CD4-positive, alpha-beta T cell treated with Interleukin-10 for 1 hour (primary cell): ENCODE measurements at regions not wholly inside any gene's neighbourhood (a gene's known extent, or its start where the extent isn't known, plus 50 kb on each side); places are given as distances from the start of the nearest gene placed in this dataset.

Source experiments
- DNase-seq: peaks from one replicate; pipeline ENCODE4 v3.0.0-alpha.2; 2020

DNA sequence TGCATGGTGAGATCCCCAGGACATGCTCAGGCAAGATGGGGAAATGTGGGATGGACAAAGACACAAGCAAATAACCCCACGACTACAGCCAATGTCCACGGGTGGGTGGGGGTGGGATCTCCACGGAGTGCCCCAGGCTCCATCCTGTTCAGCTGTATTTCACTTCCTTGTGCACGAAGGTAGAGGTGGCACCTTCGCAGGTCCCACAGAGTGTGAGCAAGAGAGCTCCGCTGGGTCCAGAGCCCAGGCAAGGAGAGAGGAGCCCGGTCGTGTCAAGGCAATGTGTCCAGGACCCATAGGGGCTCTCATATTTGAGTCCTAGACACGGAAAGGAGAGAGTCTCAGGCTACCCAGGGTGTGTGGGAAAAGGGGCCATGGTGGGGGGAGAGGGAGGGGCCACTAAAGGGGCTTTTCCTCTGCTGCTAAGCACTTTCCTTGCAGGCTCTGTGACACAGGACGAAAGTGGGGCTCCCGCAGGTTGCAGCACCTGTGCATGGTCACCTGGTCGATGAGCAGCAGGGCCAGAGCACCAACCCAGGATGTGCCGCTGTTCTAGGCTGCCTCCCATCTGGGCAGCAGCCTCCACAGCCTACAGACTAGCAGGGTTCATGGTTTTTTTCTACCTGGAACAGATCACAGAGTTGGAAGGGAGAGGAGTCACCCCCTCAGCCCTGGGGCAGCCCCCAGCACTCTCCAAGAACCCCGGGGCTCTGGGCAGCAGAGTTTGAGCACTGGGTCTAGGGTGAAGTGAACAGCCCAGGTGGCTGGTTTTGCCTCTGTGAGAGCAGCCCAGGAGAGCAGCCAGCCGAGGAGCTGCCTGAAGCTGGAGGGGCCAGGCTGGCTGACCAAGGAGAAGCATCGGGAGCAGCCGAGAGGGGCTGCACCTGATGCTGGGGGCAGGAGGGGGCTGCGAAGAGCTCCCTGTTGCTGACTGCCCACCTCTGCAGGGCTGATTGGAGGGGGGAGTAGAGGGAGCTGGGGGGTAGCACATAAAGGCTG, 100.7 kb upstream of the MVB12B start:
- DNase-seq = no peak

DNA sequence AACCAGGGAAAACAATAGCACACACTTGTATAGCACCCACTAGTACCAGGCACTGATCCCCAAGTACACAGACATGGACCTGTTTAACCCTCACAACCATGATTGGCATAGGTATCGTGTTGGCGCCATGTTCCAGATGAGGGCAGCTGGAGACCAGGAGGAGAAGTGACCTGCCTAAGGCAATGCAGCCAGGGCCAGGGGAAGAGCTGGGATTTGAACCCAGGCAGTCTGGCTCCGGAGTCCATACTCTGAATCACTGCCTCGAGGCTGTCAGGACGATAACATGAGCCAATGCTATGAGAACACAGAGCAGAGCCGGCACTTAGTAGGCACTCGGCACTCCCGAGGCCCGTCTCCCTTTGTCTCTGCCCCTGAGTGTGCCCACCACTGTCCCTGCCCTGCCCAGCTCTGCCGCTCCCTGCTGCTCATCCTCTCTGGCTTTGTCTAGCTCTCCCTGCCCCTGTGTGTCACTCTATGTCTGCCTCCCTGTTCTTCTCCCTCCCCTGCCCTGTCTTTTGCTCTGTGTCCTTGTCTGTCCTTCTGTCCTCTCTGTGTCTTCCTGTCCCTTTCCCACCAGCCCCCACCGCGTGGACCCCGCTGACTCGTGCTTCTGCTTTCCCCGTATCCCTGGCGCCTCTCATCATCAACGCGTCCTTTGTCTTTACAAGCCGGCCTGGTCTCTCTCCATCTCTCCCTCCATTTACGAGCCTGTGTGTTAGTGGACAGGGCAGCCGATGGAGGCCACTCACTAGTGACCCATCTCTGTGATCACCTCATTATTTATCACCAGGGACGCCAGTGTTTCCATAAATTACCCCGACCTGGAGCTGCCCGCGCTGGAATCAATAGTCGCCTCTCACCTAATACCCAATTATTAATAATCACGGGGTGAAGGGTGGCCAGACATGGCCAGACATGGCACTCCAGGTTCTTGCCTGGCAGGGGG, 99.4 kb upstream of the MVB12B start:
- DNase-seq = no peak

DNA sequence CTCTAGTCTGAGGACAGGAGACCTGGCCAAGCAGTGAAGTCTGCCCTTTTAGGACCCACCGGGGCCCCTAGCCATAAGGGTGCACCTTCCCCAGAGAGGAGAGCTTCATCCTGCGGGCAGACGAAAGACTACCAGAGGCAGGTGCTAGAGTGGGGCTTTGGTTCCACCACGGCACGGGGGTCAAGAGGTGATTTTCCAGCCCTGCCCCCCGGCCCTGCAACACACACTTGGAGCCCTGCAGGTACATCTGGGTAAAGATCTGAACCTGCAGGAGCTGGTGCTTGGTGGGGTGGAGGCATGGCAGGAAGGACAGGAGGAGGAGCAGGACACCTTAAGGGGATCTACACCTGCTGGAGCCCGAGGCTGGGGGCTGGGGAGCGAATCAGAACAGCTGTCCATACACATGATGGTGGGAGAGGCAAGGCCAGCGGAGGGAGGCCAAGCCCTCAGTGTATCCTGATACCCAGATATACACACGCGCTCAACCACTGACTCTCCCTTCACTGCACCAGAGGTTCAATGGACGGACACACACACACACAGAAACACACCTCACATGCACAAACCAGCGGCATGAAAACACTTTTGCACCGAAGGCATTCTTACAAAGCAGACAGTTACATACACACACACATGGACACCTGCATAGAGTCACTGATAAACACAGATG, 98.4 kb upstream of the MVB12B start:
- DNase-seq = no peak

DNA sequence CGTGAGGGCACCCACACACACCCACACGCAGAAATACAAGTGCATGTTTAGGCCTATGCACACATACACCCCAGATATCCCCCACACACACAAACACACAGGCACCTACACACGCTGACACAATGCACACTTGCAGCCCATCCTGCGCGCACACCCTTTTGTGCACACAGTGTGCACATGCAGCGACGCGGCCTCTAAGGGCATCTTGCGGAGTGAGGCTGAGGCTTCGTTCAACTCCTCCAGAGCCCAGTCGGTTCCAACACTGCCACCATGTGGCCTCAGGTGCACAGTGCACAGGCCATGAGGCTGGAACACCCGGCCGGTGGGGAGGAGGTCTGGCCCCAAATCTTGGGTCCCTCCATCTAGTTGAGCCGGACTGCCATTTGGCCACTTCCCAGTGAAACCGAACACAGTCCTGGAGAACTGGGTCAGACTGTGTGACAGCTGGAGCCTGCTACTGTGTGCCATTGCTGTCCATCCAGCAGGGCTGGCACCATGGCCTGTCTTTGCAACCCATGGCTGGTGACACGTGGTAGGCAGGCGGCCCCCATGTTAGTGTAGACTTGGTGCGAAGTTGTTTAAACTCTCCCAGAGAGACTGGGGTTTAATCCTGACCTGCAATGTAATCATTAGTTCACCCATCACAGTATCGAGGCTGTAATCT, 97.7 kb upstream of the MVB12B start:
- peak; percentile 59 for DNase-seq

DNA sequence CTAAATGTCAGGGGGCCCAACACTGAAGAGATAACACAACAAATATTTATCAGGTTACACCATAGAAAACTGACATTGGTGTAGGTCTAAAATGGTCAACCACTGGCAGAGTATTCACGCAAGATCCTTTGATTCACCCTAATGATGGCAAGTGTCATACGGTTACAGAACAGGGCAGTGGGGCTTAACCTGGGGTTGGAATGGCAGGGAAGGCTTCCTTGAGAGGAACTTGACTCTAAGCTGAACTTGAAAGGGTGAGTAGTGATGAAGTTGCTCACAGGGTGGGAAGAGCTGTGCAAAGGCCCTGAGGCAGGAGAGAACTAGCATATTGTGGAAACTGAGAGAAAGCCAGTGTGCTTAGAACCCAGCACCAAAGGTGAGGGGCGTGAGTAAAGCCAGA, 97.1 kb upstream of the MVB12B start:
- no peak for DNase-seq

DNA sequence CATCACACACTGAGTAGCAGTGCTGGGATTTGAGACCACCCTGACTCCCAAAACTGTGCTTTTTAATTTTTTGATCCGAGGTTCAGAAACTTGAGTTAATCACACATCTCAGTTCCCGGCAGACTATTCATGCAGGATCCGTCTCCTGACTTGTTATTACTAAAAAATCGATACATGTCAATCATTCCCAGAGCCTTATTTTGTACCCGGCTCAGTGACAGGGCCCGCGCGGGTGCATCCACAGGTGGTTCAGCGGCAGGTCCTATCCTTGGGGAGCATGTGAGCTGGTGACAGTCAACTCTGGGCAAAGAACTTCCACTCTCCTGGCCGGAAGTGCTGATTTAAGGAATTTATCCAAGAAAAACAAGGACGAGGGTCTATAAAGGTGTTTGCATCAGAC, 95.9 kb upstream of the MVB12B start:
- no peak for DNase-seq

DNA sequence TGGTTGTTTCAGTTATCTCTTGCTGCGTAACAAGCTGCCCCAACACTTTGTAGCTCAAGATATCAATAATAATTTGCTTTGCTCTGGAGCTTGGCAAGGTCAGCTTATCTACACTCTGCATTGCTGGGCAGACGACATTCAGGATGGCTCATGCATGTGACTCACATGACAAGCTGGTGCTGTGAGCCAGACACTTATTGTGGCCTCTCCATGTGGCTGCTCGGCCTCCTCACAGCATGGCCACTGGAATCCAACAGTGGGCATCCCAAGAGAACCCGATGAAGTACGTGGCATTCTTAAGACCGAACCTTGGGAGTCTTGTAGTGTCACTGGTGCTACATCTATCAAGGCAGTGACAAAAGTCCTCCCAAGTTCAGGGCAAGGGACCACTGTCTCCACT, 94.2 kb upstream of the MVB12B start:
- DNase-seq = no peak

DNA sequence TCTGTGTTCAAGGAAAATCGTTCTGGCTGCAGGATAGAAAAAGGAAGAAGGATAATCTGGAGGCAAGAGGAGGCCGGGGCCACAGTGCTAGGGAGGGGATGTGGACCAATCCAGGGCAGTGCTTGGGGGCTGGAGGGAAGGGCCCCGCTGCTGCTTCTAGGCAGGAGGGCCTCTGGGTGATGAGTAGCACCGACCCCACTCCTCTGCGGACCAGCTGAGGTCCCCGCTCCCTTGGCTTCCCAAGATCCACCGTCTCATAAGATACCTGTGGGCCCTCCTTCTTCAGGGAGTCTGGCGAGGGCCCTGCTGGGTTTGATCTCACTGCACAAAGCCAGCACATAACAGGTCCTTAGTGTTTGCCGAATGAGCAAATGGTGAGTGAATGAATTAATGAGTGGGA, 93.5 kb upstream of the MVB12B start:
- DNase-seq = no peak

DNA sequence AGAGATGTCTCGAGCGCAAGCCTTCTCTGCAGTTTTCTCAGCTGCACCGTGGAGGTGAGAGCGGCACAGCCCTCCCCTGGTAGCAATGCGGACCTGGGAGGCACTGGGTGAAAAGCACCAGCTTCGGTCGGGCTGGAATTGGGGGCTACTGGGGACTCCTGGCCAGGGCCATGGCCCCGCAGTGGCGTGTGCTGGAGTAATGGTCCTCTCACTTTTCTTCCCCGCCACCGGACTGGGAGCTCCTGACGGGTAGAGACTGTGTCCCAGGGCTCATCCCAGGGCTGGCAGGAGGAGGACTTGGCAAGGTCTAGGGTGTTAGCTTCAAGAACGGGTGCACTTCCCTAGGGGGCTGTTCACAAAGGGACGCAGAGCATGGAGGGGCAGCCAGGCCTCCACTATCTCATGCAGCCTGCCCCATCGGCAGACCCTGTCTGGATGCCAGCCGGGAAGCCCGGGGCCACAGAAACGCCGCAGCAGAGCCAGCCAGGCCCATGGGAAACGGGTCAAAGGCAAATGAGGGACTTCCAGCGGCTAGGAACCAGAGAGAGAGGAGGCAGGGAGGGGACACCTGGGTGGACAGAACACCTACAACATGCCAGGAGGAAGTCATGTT, 92.6 kb upstream of the MVB12B start:
- DNase-seq = no peak

DNA sequence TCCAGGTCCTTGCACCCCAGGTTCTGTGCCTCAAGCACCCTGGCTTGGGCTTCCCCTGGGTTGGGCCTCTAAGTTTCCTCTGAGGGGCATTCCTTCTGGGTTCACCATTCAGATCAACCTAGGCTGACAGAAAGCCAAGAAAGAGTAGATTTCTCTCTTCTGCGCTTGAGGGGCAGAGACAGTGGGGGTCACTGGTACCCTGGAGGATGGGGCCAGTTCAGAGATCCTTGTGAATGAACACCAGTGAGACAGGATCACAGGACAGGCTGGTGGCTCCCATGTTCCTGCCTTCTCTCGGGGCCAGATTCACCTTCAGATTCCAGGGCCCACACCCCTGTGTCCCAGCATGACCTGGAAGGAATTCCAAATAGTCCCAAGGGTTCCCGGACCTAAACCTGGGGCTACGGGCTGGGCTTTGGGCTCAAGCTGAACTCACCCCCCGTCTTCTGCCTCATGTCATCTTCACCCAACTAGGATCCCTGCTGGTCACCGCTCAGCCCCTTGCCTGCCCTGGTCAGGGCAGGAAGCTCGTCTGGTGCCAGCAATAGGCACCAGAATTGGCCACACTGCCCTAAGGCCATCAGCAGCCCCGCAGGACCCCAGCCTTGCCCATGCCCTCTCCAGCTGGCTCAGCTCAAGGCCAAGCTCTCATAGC, 91.8 kb upstream of the MVB12B start:
- DNase-seq = no peak

DNA sequence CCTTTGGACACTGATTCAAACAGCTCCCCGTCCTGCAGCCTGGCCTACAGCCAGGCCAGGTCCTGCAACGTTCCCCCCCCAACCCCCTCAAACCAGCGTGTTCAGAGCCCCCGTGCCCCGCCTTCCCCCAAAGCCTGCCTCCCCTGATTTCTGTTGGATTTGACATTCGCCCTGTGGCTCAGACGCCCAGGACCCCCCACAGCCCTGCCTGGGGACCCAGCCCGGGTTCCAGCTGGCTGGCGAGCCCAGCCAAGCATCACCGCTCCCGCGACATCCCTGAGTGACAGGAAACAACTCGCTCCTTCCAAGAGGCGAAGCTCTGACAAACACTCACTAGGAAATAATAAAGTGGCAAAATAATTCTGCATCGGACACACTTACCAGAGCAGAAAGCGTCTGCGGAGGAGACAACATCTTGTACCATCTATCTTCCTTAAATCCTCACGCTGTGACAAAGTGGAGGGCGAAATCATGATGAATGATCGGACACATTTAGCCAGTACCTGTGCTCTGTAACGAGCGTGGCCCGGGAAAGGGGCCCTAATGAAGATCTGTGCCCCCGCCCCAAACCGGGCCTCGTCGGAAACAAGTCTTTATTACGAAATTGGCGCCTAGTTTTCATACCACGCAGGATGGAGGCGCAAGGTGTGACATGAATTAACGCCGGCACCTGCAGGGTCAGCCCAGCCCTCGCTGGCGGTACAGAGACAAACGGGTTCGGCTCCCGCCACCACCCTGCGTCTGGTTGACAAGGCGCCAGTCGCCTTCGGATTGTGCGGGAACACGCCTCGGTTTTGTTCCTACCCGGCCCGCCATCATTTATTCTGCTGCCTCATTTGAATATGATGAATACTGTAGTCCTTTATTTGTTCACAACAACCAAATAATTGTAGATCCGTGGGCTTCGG, 91.0 kb upstream of the MVB12B start:
- DNase-seq = no peak

DNA sequence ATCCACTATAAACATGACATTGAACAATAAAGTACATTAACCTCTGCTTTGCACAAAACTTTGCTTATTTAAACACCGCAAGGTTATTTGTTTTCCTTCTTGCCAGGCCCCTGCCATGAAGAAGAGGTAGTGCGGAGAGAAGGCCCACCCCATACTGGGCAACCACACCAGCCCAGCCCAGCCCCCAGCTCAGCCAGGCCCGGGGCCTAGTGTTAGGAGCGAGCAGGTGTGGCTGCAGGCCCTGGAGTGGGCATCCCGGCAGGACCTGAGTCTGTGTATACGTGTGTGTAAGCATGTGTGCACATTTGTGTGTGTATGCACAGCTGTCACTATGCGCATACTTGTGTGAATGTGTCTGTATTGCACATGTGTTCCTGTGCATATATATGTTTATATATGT, 90.4 kb upstream of the MVB12B start:
- DNase-seq = no peak

DNA sequence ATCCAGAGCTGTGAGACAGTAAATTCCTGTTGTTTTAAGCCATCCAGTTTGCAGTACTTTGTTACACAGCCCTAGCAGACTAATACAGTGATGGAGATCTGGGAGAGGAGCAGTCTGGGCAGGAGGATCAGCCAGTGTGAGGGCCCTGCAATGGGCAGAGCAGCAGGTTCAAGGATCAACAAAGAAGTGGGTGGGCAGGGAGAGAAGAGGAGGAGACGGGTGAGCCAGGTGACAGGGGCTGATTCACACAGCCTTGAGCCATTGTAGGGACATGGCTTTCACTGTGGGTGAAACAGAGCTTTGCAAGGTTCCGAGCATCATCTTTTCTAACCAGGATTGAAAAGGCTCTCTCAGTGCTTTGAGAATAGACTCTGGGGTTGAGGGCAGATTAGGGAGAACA, 88.2 kb upstream of the MVB12B start:
- no peak for DNase-seq

DNA sequence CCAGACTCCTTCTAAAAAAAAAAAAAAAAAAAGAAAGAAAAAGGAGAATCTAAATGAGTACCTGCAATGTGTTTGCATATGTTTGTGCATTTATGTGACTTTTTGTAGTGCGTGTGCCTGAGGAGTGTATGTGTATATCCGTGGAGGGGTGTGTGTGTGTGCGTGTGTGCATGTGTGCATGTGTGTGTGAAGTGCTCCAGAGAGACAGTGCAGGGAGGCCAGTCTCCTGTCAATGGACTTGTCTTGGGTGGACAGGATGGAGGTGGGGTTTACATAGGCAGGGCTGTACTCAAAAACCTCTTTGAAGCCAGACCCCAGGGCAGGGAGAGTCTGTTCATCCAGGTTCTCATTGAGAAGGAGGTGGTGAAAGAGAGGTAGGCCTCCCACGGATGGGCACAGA, 87.1 kb upstream of the MVB12B start:
- no peak for DNase-seq

DNA sequence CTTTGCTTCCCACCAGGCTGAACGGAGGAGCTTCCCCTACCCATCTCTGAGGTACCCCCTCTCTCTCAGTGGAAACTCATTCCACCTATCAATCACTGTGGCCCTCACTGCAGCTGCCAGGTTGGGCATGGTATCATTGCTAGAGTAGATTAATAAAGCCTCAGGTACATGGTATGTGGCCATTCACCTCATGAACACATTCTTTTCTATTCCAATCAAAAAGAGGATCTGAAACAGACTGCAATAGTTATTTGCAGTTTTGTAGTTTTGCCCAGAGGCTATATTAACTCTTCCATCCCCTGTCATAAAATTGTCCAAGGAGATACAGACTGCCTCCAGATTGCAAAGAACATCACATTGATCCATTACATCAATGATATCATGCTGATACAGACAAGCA, 85.8 kb upstream of the MVB12B start:
- no peak for DNase-seq

DNA sequence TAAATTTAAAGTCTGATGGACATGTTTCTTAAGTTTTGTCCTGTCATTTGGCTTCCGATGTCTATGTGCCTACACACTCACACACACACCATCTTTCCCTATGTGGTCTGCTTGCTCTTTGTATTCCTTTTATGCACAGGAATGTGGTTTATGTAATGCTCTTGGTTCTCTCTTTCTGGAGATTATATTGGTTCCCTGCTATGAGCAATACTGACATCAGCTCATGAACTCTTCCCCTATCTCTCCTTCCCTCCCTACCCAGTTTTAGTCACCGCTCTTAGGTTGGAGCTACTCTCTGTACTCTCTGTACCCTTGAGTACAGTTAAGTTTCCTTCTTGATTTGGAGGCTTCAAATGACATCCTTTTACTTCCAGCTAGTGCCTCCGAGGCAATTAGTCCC, 77.9 kb upstream of the MVB12B start:
- no peak for DNase-seq

DNA sequence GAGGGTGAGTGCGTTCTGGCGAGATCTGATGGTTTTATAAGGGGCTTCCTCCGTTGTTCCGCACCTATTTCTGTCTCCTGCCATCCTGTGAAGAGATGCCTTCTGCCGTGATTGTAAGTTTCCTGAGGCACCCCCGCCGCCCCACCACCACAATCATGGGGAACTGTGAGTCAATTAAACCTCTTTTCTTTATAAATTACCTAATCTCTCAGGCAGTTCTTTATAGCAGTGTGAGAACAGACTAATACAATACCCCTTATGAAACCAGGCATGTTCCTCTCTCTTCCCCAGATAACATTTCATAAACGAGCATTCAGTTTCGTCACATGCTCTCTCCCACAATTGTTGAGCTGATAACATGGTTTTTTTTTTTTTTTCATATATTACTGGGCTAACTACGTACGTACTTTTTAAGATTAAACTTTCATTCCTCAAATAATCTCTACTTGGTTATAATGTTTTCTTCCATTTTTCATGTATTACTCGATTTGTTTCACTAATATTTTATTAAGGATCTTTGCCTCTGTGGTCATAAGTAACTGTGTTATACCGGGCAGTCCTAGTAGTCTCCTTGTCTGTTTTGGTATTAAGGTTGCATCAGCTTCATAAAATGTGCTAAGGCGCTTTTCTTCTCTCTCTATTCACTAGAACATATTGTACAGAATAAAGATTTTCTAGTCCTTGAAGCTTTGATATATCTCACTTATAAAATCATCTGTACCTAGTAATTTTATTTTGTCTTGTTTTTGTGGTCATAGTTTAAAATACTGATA, 64.9 kb upstream of the MVB12B start:
- no peak for DNase-seq

DNA sequence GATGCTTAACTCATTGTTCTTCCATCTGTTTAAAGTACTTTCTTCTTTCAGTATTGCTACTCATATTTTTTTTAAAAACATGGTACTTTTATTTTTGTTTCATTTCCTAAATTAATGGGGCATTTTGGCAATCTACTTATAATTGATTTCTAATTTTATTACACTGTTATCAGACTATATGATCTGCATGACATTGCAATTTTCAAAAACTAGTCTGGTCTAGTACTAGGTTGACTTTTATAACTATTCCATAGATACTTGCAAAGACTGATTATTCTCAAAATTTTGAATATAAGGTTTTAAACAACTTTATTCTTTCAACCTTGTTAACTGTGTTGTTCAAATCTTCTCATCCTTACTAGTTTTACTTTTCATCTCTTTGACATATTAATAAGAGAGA, 63.9 kb upstream of the MVB12B start:
- DNase-seq = no peak

DNA sequence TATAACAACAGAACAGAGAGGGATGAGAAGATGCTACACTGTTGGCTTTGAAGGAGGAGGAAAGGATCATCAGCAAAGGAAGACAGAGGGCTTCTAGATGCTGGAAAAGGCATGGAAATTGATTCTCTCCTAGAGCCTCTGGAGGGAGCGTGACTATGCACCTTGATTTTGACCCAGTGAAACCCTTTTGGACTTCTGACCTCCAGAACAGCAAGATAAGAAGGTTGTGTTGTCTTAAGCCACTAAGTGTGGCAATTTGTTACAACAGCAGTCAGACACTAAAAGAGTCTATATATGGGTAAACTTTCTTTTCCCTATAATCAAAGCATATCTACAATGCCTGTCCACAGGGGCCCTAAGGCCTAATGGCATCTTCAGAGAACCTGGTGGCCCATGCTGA, 56.1 kb upstream of the MVB12B start:
- DNase-seq = no peak
